Muscle of arm (tissue), 1 donor: ENCODE measurements at regions not wholly inside any gene's neighbourhood (a gene's known extent, or its start where the extent isn't known, plus 50 kb on each side); places are given as distances from the start of the nearest gene placed in this dataset.
"Not testable (repeated sequence)": the region's sequence is repeated elsewhere in the genome, so short reads cannot be mapped to it uniquely, and the experiment has no call there.

ENCODE experiments used
- DNase-seq: peaks from one replicate; pipeline ENCODE4 v3.0.0-alpha.2; 2013

- DNase-seq = peak; percentile 0
Measured at GRCh38 chr4:66837279-66837922, 707.9 kb downstream of the CENPC start.

- DNase-seq = no peak
Measured at GRCh38 chr4:66829310-66829709, 716.0 kb downstream of the CENPC start.

- DNase-seq = no peak
Measured at GRCh38 chr4:66820681-66821080, 724.6 kb downstream of the CENPC start.

GRCh38 chr4:66814277-66814676, 731.0 kb downstream of the CENPC start:
- no peak for DNase-seq

GRCh38 chr4:66805582-66805981, 739.7 kb downstream of the CENPC start:
- DNase-seq = no peak

GRCh38 chr4:66804979-66805378, 740.3 kb downstream of the CENPC start:
- no peak for DNase-seq

GRCh38 chr4:66797608-66798007, 747.7 kb downstream of the CENPC start:
- no peak for DNase-seq

- DNase-seq = no peak
Measured at GRCh38 chr4:66795724-66796123, 749.6 kb downstream of the CENPC start.

GRCh38 chr4:66794390-66795034, 750.8 kb downstream of the CENPC start:
- no peak for DNase-seq

GRCh38 chr4:66791686-66792085, 753.6 kb downstream of the CENPC start:
- DNase-seq = no peak

GRCh38 chr4:66785479-66785878, 759.8 kb downstream of the CENPC start:
- DNase-seq = no peak

- DNase-seq = not testable (repeated sequence)
Measured at GRCh38 chr4:66782751-66783150, 762.6 kb downstream of the CENPC start.

GRCh38 chr4:66777097-66777496, 768.2 kb downstream of the CENPC start:
- no peak for DNase-seq

- DNase-seq = no peak
Measured at GRCh38 chr4:66769441-66769840, 775.9 kb downstream of the CENPC start.

GRCh38 chr4:66767442-66767841, 777.9 kb downstream of the CENPC start:
- no peak for DNase-seq

- no peak for DNase-seq
Measured at GRCh38 chr4:66766557-66766956, 778.7 kb downstream of the CENPC start.

GRCh38 chr4:66750273-66750672, 795.0 kb downstream of the CENPC start:
- DNase-seq = no peak

- not testable (repeated sequence) for DNase-seq
Measured at GRCh38 chr4:66746918-66747317, 798.4 kb downstream of the CENPC start.

- no peak for DNase-seq
Measured at GRCh38 chr4:66741081-66741480, 804.2 kb downstream of the CENPC start.

- no peak for DNase-seq
Measured at GRCh38 chr4:66736606-66737005, 808.7 kb downstream of the CENPC start.

- peak; percentile 18 for DNase-seq
Measured at GRCh38 chr4:66728280-66728679, 817.0 kb downstream of the CENPC start.

GRCh38 chr4:66712301-66712921, 832.9 kb downstream of the CENPC start:
- not testable (repeated sequence) for DNase-seq

- DNase-seq = no peak
Measured at GRCh38 chr4:66704243-66704642, 841.1 kb downstream of the CENPC start.
